HFF-Myc (cell line): ENCODE measurements at regions not wholly inside any gene's neighbourhood (a gene's known extent, or its start where the extent isn't known, plus 50 kb on each side); places are given as distances from the start of the nearest gene placed in this dataset.
"Not testable (repeated sequence)": the region's sequence is repeated elsewhere in the genome, so short reads cannot be mapped to it uniquely, and the experiment has no call there.

Experiments used
- DNase-seq: peaks from one replicate; pipeline ENCODE4 v3.0.0-alpha.2; 2011; ENCODE audit warnings: low read depth; ENCODE audit errors: extremely low read depth
- H3K4me3 ChIP-seq: replicated peaks from 2 replicates; pipeline ENCODE4 v1.5.1; 2011; ENCODE audit warnings: low read depth, mild to moderate bottlenecking, control low read depth, low read length
- CTCF ChIP-seq: IDR thresholded peaks from 2 replicates; pipeline ENCODE4 v1.5.1; 2012; ENCODE audit warnings: mild to moderate bottlenecking, low read depth, low read length, control low read depth; ENCODE audit errors: missing control alignments

DNA sequence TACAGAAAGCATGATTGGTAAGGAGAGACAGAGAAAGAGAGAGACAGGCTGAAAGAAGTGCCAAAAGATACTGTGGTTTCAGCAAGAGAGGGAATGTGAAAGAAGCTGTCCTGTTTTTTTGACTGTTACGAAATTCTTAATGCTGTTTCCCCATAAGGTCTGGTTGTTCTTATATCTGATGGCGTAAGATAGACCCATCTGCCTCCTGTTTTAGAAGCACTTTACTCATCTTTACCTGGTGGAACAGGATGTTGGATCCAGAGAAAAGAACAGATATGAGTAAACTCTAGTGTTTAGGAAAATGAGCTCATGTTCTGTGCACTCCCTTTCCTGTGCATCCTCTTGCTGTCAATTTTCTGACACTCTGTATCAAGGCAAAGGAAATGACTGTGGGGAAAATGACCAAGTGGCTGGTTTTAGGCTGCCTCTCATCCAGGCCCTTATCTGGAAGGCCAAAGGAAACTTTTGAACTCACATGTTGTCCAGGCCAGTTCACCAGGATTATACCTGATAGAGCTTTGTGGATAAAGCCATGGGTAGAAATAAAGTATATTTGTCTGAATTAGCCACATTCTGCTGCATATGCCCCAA, 311.7 kb upstream of the HTR2C start:
- H3K4me3 ChIP-seq, result no peak overlapping the region
- no peak for DNase-seq
- TF ChIP-seq CTCF, result no peak

DNA sequence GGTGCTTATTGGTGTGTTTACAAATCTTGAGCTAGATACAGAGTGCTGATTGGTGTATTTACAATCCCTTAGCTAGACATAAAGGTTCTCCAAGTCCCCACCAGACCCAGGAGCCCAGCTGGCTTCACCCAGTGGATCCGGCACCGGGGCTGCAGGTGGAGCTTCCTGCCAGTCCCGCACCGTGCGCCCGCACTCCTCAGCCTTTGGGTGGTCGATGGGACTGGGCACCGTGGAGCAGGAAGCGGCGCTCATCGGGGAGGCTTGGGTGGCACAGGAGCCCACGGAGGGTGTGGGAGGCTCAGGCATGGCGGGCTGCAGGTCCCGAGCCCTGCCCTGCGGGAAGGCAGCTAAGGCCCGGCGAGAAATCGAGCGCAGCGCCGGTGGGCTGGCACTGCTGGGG, 313.5 kb upstream of the HTR2C start:
- not testable (repeated sequence) for H3K4me3 ChIP-seq, DNase-seq

GRCh38 chrX:114268643-114269042, 315.2 kb upstream of the HTR2C start:
- TF ChIP-seq CTCF, result no peak

DNA sequence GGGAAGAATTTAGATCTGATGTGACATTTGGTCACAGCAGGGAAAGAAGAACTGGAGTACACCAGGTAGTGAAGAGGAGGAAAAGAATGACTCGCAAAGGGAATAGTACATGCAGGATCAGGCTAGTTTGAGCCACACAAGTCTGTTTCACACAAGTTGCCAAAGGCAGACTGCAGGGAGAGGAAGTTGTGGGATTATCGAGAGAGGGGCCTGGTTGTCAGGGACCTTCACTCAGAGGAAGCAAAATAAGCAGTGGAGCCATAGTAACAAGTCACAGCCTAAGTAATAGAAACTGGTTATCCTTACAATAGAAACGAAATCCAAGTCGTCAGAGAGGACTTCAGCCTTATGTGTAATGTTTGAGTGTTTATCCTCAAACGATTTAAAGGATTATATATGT, 316.7 kb upstream of the HTR2C start:
- DNase-seq, result no peak
- TF ChIP-seq CTCF, result no peak
- no peak overlapping the region for H3K4me3 ChIP-seq

More at GRCh38 chrX:114268643-114269042, 315.2 kb upstream of the HTR2C start:
- H3K4me3 ChIP-seq, result no peak overlapping the region
- DNase-seq, result no peak

DNA sequence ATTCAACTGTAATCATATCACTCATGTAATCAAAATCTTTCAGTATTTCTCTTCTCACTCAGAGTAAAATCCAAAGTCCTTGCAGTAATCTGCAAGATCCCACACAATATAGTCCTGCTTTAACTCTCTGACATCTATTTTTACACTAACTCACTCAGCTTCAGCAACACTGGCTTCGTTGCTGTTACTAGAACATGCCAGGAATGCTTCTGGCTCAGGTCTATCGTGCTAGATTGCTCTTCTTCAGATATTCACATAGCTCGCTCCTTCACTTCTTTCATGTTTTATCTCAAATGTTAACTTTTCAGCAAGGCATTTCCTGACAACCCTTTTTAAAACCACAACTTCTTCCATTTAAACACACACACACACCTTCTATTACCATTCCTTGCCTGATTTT, 331.7 kb upstream of the HTR2C start:
- no peak for TF ChIP-seq CTCF
- DNase-seq, result no peak
- H3K4me3 ChIP-seq, result no peak overlapping the region

- no peak for TF ChIP-seq CTCF
- no peak for DNase-seq
- H3K4me3 ChIP-seq, result no peak overlapping the region
These were observed 332.3 kb upstream of the HTR2C start for GRCh38 chrX:114251575-114251974.

GRCh38 chrX:114221445-114221844, 362.4 kb upstream of the HTR2C start:
- TF ChIP-seq CTCF, result no peak
- H3K4me3 ChIP-seq, result no peak overlapping the region
- DNase-seq, result no peak

DNA sequence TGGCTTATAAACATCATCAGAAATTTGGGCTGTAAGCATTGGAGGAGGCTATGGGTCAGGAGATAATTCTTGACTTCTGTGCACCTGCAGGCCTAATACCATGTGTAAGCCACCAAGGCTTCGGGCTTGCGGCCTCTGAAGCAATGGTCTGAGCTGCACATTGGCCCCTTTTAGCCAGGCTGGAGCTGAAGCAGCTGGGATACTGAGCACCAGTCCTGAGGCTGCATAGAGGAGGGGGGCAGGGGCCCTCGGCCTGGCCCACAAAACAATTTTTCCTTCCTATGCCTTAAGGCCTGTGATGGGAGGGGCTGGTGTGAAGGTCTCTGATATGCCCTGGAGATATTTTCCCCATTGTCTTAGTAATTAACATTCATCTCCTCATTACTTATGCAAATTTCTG, 373.0 kb upstream of the HTR2C start:
- TF ChIP-seq CTCF, result no peak
- no peak overlapping the region for H3K4me3 ChIP-seq
- DNase-seq, result no peak
